GM10266 (cell line): ENCODE measurements at regions not wholly inside any gene's neighbourhood (a gene's known extent, or its start where the extent isn't known, plus 50 kb on each side); places are given as distances from the start of the nearest gene placed in this dataset.

ENCODE experiments used
- DNase-seq: peaks from one replicate; pipeline ENCODE4 v3.0.0; 2012; ENCODE audit errors: extremely low spot score
- CTCF ChIP-seq: IDR thresholded peaks from 2 replicates; pipeline ENCODE4 v1.5.1; 2012; ENCODE audit warnings: mild to moderate bottlenecking, low read depth; ENCODE audit not compliant: control insufficient read depth, insufficient read depth; ENCODE audit errors: missing control alignments

- DNase-seq, result no peak
- no peak for TF ChIP-seq CTCF
Observed at GRCh38 chr6:21386744-21387143, 206.8 kb upstream of the SOX4 start.

GRCh38 chr6:21390532-21391213 is 202.9 kb upstream of the SOX4 start:
- no peak for DNase-seq
- TF ChIP-seq CTCF, result no peak

GRCh38 chr6:21392177-21392576 is 201.4 kb upstream of the SOX4 start:
- no peak for TF ChIP-seq CTCF
- no peak for DNase-seq

- TF ChIP-seq CTCF, result no peak
Observed at GRCh38 chr6:21393441-21394165, 199.9 kb upstream of the SOX4 start.

GRCh38 chr6:21395121-21395520 is 198.4 kb upstream of the SOX4 start:
- no peak for DNase-seq

More at GRCh38 chr6:21393441-21394165, 199.9 kb upstream of the SOX4 start:
- DNase-seq, result no peak

GRCh38 chr6:21396313-21396712 is 197.2 kb upstream of the SOX4 start:
- DNase-seq, result no peak
- no peak for TF ChIP-seq CTCF

More at GRCh38 chr6:21395121-21395520, 198.4 kb upstream of the SOX4 start:
- no peak for TF ChIP-seq CTCF

- DNase-seq, result no peak
- no peak for TF ChIP-seq CTCF
Observed at GRCh38 chr6:21398741-21399325, 194.7 kb upstream of the SOX4 start.
